ENCODE measurements at regions not wholly inside any gene's neighbourhood (a gene's known extent, or its start where the extent isn't known, plus 50 kb on each side); places are given as distances from the start of the nearest gene placed in this dataset.

GRCh38 chr12:76680940-76681339 lies 83.0 kb upstream of the ZDHHC17 start:
- no peaks in the 10 kb centered on the region for H3K9me1 ChIP-seq (ENCODE audit: control insufficient read depth, extremely low read depth, insufficient read depth, low read length)
- H3K9ac ChIP-seq (ENCODE audit: control insufficient read depth, extremely low read depth, insufficient read depth, low read length), result no peak overlapping the region
- H3K4me2 ChIP-seq (ENCODE audit: control insufficient read depth, extremely low read depth, insufficient read depth, low read depth, low read length), result no peak overlapping the region
- TF ChIP-seq CTCF (optimal IDR thresholded peaks at IDR 0.05 in 1 of 3, IDR thresholded peaks at IDR 0.05 in 1 of 3, conservative IDR thresholded peaks at IDR 0.05 in 1 of 3; ENCODE audit: extremely low read depth in 1 of 3, insufficient read depth in 2 of 3, low read length in 3 of 3) (no peak), EZH2 (IDR thresholded peaks at IDR 0.05; ENCODE audit: low read length) (no peak)
- FAIRE-seq, result no peak
- no peak overlapping the region for H2AFZ ChIP-seq (ENCODE audit: control insufficient read depth, low read length)
- H4K20me1 ChIP-seq (ENCODE audit: control insufficient read depth, extremely low read depth, insufficient read depth, low read length), result no peaks in the 10 kb centered on the region
- H3K4me3 ChIP-seq (ENCODE audit: control insufficient read depth in 2 of 3, extremely low read depth in 1 of 3, insufficient read depth in 2 of 3, low read depth in 1 of 3, low read length in 3 of 3), result no peak overlapping the region
- H3K27ac ChIP-seq (ENCODE audit: control insufficient read depth, insufficient read depth, low read length), result no peak overlapping the region
- H3K4me1 ChIP-seq (ENCODE audit: control insufficient read depth, extremely low read depth, insufficient read depth, low read length), result no peaks in the 10 kb centered on the region
- dilution Hi-C loops (cut with MboI; ENCODE audit: extremely low pct_ligation_motif_present, low sequenced_read_pairs), result no loop called here
- H3K27me3 ChIP-seq (ENCODE audit: control insufficient read depth, extremely low read depth, insufficient read depth, low read length), result no peaks in the 10 kb centered on the region
- no peak for DNase-seq (ENCODE audit: low read depth, low spot score)
- H3K36me3 ChIP-seq (ENCODE audit: control insufficient read depth in 2 of 2, extremely low read depth in 1 of 2, insufficient read depth in 2 of 2, low read length in 2 of 2), result no peaks in the 10 kb centered on the region
- H3K9me3 ChIP-seq (ENCODE audit: control insufficient read depth, low read depth, low read length), result no peaks in the 10 kb centered on the region
- H3K79me2 ChIP-seq (ENCODE audit: control insufficient read depth, insufficient read depth, low read length), result no peaks in the 10 kb centered on the region

- H3K9ac ChIP-seq (ENCODE audit: control insufficient read depth, extremely low read depth, insufficient read depth, low read length), result no peak overlapping the region
- peak; percentile 70 for FAIRE-seq
These were observed 78.7 kb upstream of the ZDHHC17 start for GRCh38 chr12:76685246-76685678.

More at GRCh38 chr12:76685246-76685678, 78.7 kb upstream of the ZDHHC17 start:
- H3K79me2 ChIP-seq (ENCODE audit: control insufficient read depth, insufficient read depth, low read length), result no peaks in the 10 kb centered on the region
- dilution Hi-C loops (cut with MboI; ENCODE audit: extremely low pct_ligation_motif_present, low sequenced_read_pairs), result no loop called here
- H4K20me1 ChIP-seq (ENCODE audit: control insufficient read depth, extremely low read depth, insufficient read depth, low read length), result no peaks in the 10 kb centered on the region
- H3K9me1 ChIP-seq (ENCODE audit: control insufficient read depth, extremely low read depth, insufficient read depth, low read length), result no peaks in the 10 kb centered on the region
- no peaks in the 10 kb centered on the region for H3K9me3 ChIP-seq (ENCODE audit: control insufficient read depth, low read depth, low read length)
- no peak overlapping the region for H2AFZ ChIP-seq (ENCODE audit: control insufficient read depth, low read length)
- H3K4me1 ChIP-seq (ENCODE audit: control insufficient read depth, extremely low read depth, insufficient read depth, low read length), result no peaks in the 10 kb centered on the region
- no peak overlapping the region for H3K27ac ChIP-seq (ENCODE audit: control insufficient read depth, insufficient read depth, low read length)
- H3K4me2 ChIP-seq (ENCODE audit: control insufficient read depth, extremely low read depth, insufficient read depth, low read depth, low read length), result no peak overlapping the region
- H3K27me3 ChIP-seq (ENCODE audit: control insufficient read depth, extremely low read depth, insufficient read depth, low read length), result no peaks in the 10 kb centered on the region
- H3K36me3 ChIP-seq (ENCODE audit: control insufficient read depth in 2 of 2, extremely low read depth in 1 of 2, insufficient read depth in 2 of 2, low read length in 2 of 2), result no peaks in the 10 kb centered on the region
- no peak for DNase-seq (ENCODE audit: low read depth, low spot score)
- no peak for TF ChIP-seq EZH2 (IDR thresholded peaks at IDR 0.05; ENCODE audit: low read length)
- no peak for TF ChIP-seq CTCF (optimal IDR thresholded peaks at IDR 0.05 in 1 of 3, IDR thresholded peaks at IDR 0.05 in 1 of 3, conservative IDR thresholded peaks at IDR 0.05 in 1 of 3; ENCODE audit: extremely low read depth in 1 of 3, insufficient read depth in 2 of 3, low read length in 3 of 3)
- H3K4me3 ChIP-seq (ENCODE audit: control insufficient read depth in 2 of 3, extremely low read depth in 1 of 3, insufficient read depth in 2 of 3, low read depth in 1 of 3, low read length in 3 of 3), result no peak overlapping the region
